NT2/D1 (cell line): ENCODE measurements at regions not wholly inside any gene's neighbourhood (a gene's known extent, or its start where the extent isn't known, plus 50 kb on each side); places are given as distances from the start of the nearest gene placed in this dataset.
"Not testable (repeated sequence)": the region's sequence is repeated elsewhere in the genome, so short reads cannot be mapped to it uniquely, and the experiment has no call there.

Experiments
- DNase-seq: peaks from one replicate; pipeline ENCODE4 v3.0.0-alpha.2; 2011; ENCODE audit warnings: low read depth, low spot score
- H3K27me3 ChIP-seq: 2 replicates; pipeline ENCODE4 v1.6.0; 2011; ENCODE audit warnings: mild to moderate bottlenecking; ENCODE audit not compliant: insufficient read length, insufficient read depth
- H3K36me3 ChIP-seq: 2 replicates; pipeline ENCODE4 v1.6.1; 2011; ENCODE audit warnings: mild to moderate bottlenecking, low read length, mixed read lengths; ENCODE audit not compliant: insufficient read depth, insufficient read length
- H3K4me1 ChIP-seq: 2 replicates; pipeline ENCODE4 v1.5.1; 2011; ENCODE audit not compliant: insufficient read depth, insufficient read length
- H3K4me3 ChIP-seq: 2 replicates; pipeline ENCODE4 v1.5.1; 2011; ENCODE audit warnings: low read depth; ENCODE audit not compliant: insufficient read length
- H3K9ac ChIP-seq: 2 replicates; pipeline ENCODE4 v1.6.0; 2011; ENCODE audit warnings: low read depth; ENCODE audit not compliant: insufficient read length
- H3K9me3 ChIP-seq: 2 replicates; pipeline ENCODE4 v1.5.1; 2011; ENCODE audit warnings: mild to moderate bottlenecking, low read length; ENCODE audit not compliant: insufficient read depth
- SUZ12 ChIP-seq: IDR thresholded peaks from 2 replicates; pipeline ENCODE4 v1.6.1; 2011; ENCODE audit not compliant: insufficient read length, insufficient read depth; ENCODE audit errors: extremely low read depth
- YY1 ChIP-seq: IDR thresholded peaks from 2 replicates; pipeline ENCODE4 v1.6.1; 2011; ENCODE audit not compliant: insufficient read length, insufficient read depth
- ZNF274 ChIP-seq: IDR thresholded peaks from 2 replicates; pipeline ENCODE4 v1.6.1; 2011; ENCODE audit warnings: mild to moderate bottlenecking, low read depth, low read length

DNA sequence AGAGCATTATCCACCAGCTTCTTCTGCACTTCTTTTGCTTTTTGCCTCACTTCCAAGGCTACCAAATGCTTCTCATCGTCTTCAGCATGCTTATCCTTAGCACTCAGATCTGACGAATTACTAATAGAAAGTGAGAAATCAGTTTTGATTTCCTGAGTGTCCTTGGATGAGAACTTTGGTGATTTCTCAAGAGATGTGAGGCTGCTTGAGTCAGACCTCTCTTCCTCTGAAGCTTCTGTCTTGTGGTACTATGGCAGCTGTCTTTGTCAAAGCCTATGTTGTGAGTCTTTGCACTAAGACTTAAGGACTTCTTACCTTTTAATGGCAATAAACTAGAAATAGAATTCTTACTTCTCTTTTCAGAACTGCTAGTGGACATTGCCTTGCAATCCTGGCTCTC, 169.9 kb downstream of the CPE start:
- H3K4me3 ChIP-seq = no peak overlapping the region
- no peaks in the 10 kb centered on the region for H3K36me3 ChIP-seq
- no peaks in the 10 kb centered on the region for H3K9me3 ChIP-seq
- H3K9ac ChIP-seq = no peak overlapping the region
- no peaks in the 10 kb centered on the region for H3K4me1 ChIP-seq
- H3K27me3 ChIP-seq = no peaks in the 10 kb centered on the region
- TF ChIP-seq YY1 (no peak), SUZ12 (no peak), ZNF274 (no peak)
- DNase-seq = no peak

DNA sequence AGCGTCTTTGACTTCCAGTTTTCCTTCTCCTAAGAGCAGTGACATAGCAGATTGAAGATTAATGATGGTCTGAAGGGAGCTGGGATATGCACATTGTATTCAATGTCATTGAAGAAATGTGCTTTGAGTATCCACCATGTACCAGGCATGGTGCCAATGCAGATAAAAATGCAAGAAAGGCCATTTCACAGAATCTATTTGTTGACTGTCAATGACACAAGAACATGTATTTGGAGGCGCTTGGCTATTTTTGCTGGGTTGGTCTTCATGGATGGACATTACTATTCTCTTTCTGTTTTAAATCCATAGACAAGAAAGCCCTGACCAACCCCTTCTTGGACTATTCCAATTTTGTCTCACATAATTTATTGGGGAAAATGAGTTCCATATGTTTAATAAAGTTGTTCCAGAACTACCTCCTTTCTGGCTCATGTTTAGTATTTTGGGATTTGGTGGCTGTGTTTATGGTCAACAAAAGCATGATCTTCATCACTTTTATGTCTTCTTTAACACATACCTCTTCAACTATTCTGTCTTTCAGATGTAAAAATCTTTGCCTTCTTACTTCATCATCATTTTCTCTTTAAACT, 174.5 kb downstream of the CPE start:
- no peaks in the 10 kb centered on the region for H3K4me1 ChIP-seq
- no peak overlapping the region for H3K9ac ChIP-seq
- no peaks in the 10 kb centered on the region for H3K27me3 ChIP-seq
- no peak for DNase-seq
- H3K36me3 ChIP-seq = no peaks in the 10 kb centered on the region
- TF ChIP-seq YY1 = no peak
- TF ChIP-seq SUZ12 = no peak
- no peak for TF ChIP-seq ZNF274
- no peaks in the 10 kb centered on the region for H3K9me3 ChIP-seq
- H3K4me3 ChIP-seq = no peak overlapping the region

GRCh38 chr4:165555302-165555701, 176.5 kb downstream of the CPE start:
- Histone ChIP-seq H3K9ac (no peak overlapping the region), H3K27me3 (no peaks in the 10 kb centered on the region), H3K4me1 (no peaks in the 10 kb centered on the region), H3K9me3 (no peaks in the 10 kb centered on the region), H3K4me3 (no peak overlapping the region), H3K36me3 (no peaks in the 10 kb centered on the region)
- TF ChIP-seq YY1 = no peak
- no peak for TF ChIP-seq ZNF274
- TF ChIP-seq SUZ12 = no peak
- no peak for DNase-seq

GRCh38 chr4:165556383-165556782, 177.6 kb downstream of the CPE start:
- no peaks in the 10 kb centered on the region for H3K27me3 ChIP-seq
- TF ChIP-seq ZNF274 (no peak), YY1 (no peak), SUZ12 (no peak)
- no peak overlapping the region for H3K4me3 ChIP-seq
- H3K36me3 ChIP-seq = no peaks in the 10 kb centered on the region
- no peaks in the 10 kb centered on the region for H3K9me3 ChIP-seq
- H3K4me1 ChIP-seq = no peaks in the 10 kb centered on the region
- no peak for DNase-seq
- no peak overlapping the region for H3K9ac ChIP-seq

DNA sequence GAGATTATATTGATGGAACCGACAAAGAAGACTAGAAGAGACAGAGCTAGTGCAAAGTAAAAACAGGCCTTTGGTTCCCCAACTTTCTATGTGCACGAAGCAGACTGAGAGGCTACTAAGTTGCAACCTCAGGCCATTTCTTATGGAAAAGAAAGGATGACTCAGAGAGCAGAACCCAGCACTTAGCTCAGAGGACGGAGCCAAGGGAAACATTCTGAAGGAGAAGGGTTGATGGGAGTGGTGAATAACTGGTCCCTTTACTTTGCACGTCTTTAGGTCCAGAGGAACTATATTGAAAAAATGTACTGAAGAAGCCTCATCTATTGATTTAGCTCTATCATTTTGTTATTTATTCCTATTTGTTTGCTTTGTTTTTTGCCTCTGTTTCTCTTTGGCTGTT, 182.1 kb downstream of the CPE start:
- Histone ChIP-seq H3K9me3 (no peaks in the 10 kb centered on the region), H3K36me3 (no peaks in the 10 kb centered on the region), H3K4me1 (no peaks in the 10 kb centered on the region), H3K27me3 (no peaks in the 10 kb centered on the region), H3K4me3 (no peak overlapping the region), H3K9ac (no peak overlapping the region)
- TF ChIP-seq YY1 = no peak
- DNase-seq = no peak

- TF ChIP-seq YY1 (no peak), ZNF274 (no peak), SUZ12 (no peak)
- H3K4me3 ChIP-seq = no peak overlapping the region
- H3K9ac ChIP-seq = no peak overlapping the region
- H3K9me3 ChIP-seq = no peaks in the 10 kb centered on the region
- H3K36me3 ChIP-seq = no peaks in the 10 kb centered on the region
- no peaks in the 10 kb centered on the region for H3K27me3 ChIP-seq
- DNase-seq = no peak
- H3K4me1 ChIP-seq = no peaks in the 10 kb centered on the region
These were observed 185.0 kb downstream of the CPE start for GRCh38 chr4:165563851-165564250.

- Histone ChIP-seq H3K9ac (no peak overlapping the region), H3K4me1 (no peaks in the 10 kb centered on the region), H3K36me3 (no peaks in the 10 kb centered on the region), H3K4me3 (no peak overlapping the region), H3K27me3 (no peaks in the 10 kb centered on the region), H3K9me3 (no peaks in the 10 kb centered on the region)
- TF ChIP-seq ZNF274 = no peak
- TF ChIP-seq SUZ12 = no peak
- no peak for TF ChIP-seq YY1
- DNase-seq = no peak
These were observed 190.2 kb downstream of the CPE start for GRCh38 chr4:165569031-165569430.

GRCh38 chr4:165571476-165571875, 192.7 kb downstream of the CPE start:
- H3K4me3 ChIP-seq, H3K27me3 ChIP-seq, H3K9ac ChIP-seq, DNase-seq, H3K4me1 ChIP-seq, H3K36me3 ChIP-seq, H3K9me3 ChIP-seq: not testable (repeated sequence)
